ENCODE measurements at regions not wholly inside any gene's neighbourhood (a gene's known extent, or its start where the extent isn't known, plus 50 kb on each side); places are given as distances from the start of the nearest gene placed in this dataset.

GRCh38 chr12:75750716-75751306 is 239.4 kb upstream of the KRR1 start:
- no peak for TF ChIP-seq POLR2A (IDR thresholded peaks at IDR 0.05)
- no peak for TF ChIP-seq CTCF (IDR thresholded peaks at IDR 0.05)
- TF ChIP-seq POLR2AphosphoS5 (IDR thresholded peaks at IDR 0.05): no peak

Data from breast epithelium (tissue), 3 donors.